KMS-11 (cell line): ENCODE measurements at regions not wholly inside any gene's neighbourhood (a gene's known extent, or its start where the extent isn't known, plus 50 kb on each side); places are given as distances from the start of the nearest gene placed in this dataset.

Experiments
- H2AFZ ChIP-seq: fragments of 200-600 bp; sonication (generic); 2 replicates; pipeline ENCODE4 v1.6.1; 2016; ENCODE audit warnings: antibody characterized with exemption, mixed run types, low read depth
- H3K27ac ChIP-seq: fragments of 200-600 bp; sonication (generic); 2 replicates; pipeline ENCODE4 v1.6.1; 2016; ENCODE audit warnings: mild to moderate bottlenecking, mixed run types
- H3K27me3 ChIP-seq: fragments of 200-600 bp; sonication (generic); 2 replicates; pipeline ENCODE4 v1.6.1; 2017; ENCODE audit warnings: mild to moderate bottlenecking, low read depth, mixed run types, moderate library complexity; ENCODE audit not compliant: insufficient read depth
- H3K36me3 ChIP-seq: fragments of 200-600 bp; sonication (generic); 2 replicates; pipeline ENCODE4 v1.6.1; 2017; ENCODE audit warnings: mild to moderate bottlenecking, mixed run types; ENCODE audit not compliant: insufficient read depth
- H3K4me1 ChIP-seq: fragments of 200-600 bp; sonication (generic); 2 replicates; pipeline ENCODE4 v1.6.1; 2016; ENCODE audit warnings: mild to moderate bottlenecking, low read depth, mixed run types; ENCODE audit not compliant: poor library complexity, severe bottlenecking
- H3K4me2 ChIP-seq: fragments of 200-600 bp; sonication (generic); 2 replicates; pipeline ENCODE4 v1.7.0; 2016; ENCODE audit warnings: mild to moderate bottlenecking, mixed run types
- H3K4me3 ChIP-seq: fragments of 200-600 bp; sonication (generic); IDR thresholded peaks from 2 replicates; pipeline ENCODE4 v1.6.1; 2017; ENCODE audit warnings: low read depth, low read length, mixed read lengths; ENCODE audit not compliant: insufficient read depth
- H3K79me2 ChIP-seq: fragments of 200-600 bp; sonication (generic); 2 replicates; pipeline ENCODE4 v1.6.1; 2016; ENCODE audit warnings: low read depth, mixed run types; ENCODE audit not compliant: insufficient read depth
- H3K9ac ChIP-seq: fragments of 200-600 bp; sonication (generic); 2 replicates; pipeline ENCODE4 v1.6.1; 2016; ENCODE audit warnings: mild to moderate bottlenecking, mixed run types
- H4K20me1 ChIP-seq: fragments of 200-600 bp; sonication (generic); 2 replicates; pipeline ENCODE4 v1.6.1; 2016; ENCODE audit warnings: mild to moderate bottlenecking, mixed run types; ENCODE audit not compliant: insufficient read depth
- CTCF ChIP-seq: fragments of 200-600 bp; sonication (generic); conservative IDR thresholded peaks from 2 replicates; pipeline ENCODE4 v1.6.1; 2017; ENCODE audit warnings: low read depth, mild to moderate bottlenecking, antibody characterized with exemption, low read length, moderate library complexity, mixed read lengths

DNA sequence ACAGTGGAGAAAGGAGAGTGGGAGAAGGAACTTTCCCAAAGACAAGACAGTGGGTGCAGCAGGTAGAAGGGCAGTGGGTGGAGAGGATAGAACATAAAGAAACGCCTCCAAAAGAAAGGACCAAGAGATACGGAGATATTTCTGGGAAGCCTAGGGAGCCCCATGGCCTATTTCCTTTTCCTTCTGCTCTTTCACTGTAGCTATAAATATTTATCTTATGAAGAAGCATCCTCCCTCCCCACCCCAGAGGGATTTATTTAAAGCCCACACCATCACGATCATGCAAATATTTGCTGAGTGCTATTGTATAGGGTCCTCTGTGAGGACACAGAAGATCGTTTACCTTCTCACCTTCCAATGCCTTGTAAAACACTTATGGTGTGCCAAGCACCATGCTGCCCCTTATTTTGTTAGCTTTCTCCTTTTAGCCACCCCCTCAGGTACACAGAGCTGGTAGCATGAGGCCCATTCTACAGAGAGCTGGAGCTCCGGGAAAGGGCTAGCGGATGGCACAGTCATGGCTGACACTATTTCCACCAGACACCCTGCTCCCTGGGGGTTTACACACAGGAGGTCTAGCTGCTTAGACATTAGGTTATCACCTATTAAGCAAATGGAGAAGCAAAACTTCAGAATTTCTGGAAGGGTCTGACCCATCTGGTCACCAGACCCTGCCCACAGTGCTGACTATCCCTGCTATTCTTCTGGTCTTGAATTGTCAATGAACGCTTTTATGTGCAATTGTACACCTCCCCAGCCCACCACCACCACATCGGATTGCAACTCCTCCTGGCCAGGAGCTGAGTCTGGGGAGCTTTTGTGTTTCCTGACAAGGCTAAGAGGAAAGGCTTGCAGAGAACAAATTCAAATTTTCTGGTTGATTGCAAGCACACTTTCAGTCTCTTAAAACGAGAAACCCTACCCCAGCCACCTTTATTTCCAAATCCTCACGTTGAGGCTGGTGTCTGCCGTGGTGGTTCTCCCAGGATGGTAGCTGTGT, 91.8 kb upstream of the KLF7 start:
- H3K27me3 ChIP-seq, result no peaks in the 10 kb centered on the region
- H3K27ac ChIP-seq, result no peak overlapping the region
- no peak overlapping the region for H3K4me3 ChIP-seq
- no peaks in the 10 kb centered on the region for H3K79me2 ChIP-seq
- TF ChIP-seq CTCF, result no peak
- no peak overlapping the region for H3K4me2 ChIP-seq
- H4K20me1 ChIP-seq, result no peaks in the 10 kb centered on the region
- no peak overlapping the region for H2AFZ ChIP-seq
- H3K4me1 ChIP-seq, result no peaks in the 10 kb centered on the region
- no peak overlapping the region for H3K9ac ChIP-seq
- no peaks in the 10 kb centered on the region for H3K36me3 ChIP-seq

- Histone ChIP-seq H3K4me1 (no peaks in the 10 kb centered on the region), H3K9ac (no peak overlapping the region), H3K4me3 (no peak overlapping the region), H4K20me1 (no peaks in the 10 kb centered on the region), H3K79me2 (no peaks in the 10 kb centered on the region), H3K27ac (no peak overlapping the region), H3K27me3 (no peaks in the 10 kb centered on the region), H3K36me3 (no peaks in the 10 kb centered on the region), H2AFZ (no peak overlapping the region), H3K4me2 (no peak overlapping the region)
- TF ChIP-seq CTCF, result no peak
Measured at GRCh38 chr2:207258263-207258991, 92.7 kb upstream of the KLF7 start.

- H3K27ac ChIP-seq, result no peak overlapping the region
- no peak overlapping the region for H2AFZ ChIP-seq
- H4K20me1 ChIP-seq, result no peaks in the 10 kb centered on the region
- no peak overlapping the region for H3K4me3 ChIP-seq
- no peak overlapping the region for H3K9ac ChIP-seq
- no peaks in the 10 kb centered on the region for H3K27me3 ChIP-seq
- H3K36me3 ChIP-seq, result no peaks in the 10 kb centered on the region
- no peaks in the 10 kb centered on the region for H3K4me1 ChIP-seq
- TF ChIP-seq CTCF, result no peak
- no peak overlapping the region for H3K4me2 ChIP-seq
- no peaks in the 10 kb centered on the region for H3K79me2 ChIP-seq
Measured at GRCh38 chr2:207260021-207260420, 94.3 kb upstream of the KLF7 start.

DNA sequence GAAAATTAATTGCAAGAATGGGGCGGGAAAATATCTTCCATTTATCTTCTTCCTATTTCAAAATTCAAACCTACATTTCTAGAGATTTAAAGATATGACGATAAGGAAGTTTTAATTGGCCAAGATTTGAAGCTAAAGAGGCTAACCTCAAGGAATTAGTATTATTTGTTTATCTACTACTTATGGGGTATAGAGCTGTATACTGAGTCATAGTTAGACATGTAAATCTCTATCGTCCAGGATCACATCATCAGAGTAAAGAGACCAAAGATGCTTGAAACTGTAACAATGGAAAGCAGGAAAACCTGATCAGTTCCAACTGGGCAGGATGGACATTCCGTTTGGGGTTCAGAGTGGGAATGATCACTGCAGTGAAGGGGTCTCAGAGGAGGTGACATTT, 95.2 kb upstream of the KLF7 start:
- Histone ChIP-seq H4K20me1 (no peaks in the 10 kb centered on the region), H3K4me2 (no peak overlapping the region), H3K9ac (no peak overlapping the region), H2AFZ (no peak overlapping the region), H3K4me1 (no peaks in the 10 kb centered on the region), H3K4me3 (no peak overlapping the region), H3K27me3 (no peaks in the 10 kb centered on the region), H3K27ac (no peak overlapping the region), H3K36me3 (no peaks in the 10 kb centered on the region), H3K79me2 (no peaks in the 10 kb centered on the region)
- TF ChIP-seq CTCF, result no peak
